GM18867 (cell line): ENCODE measurements at regions not wholly inside any gene's neighbourhood (a gene's known extent, or its start where the extent isn't known, plus 50 kb on each side); places are given as distances from the start of the nearest gene placed in this dataset.

Experiments
- ATAC-seq: cut with Tn5 transposase; IDR thresholded peaks from one replicate; pipeline ENCODE4 v1.9.1; 2021; ENCODE audit warnings: mild to moderate bottlenecking, moderate library complexity; ENCODE audit not compliant: unreplicated experiment

GRCh38 chr10:130230036-130230435 is 93.8 kb downstream of the GLRX3 start:
- no peak for ATAC-seq

GRCh38 chr10:130230611-130231010 is 94.4 kb downstream of the GLRX3 start:
- ATAC-seq, result no peak

GRCh38 chr10:130231251-130231741 is 95.1 kb downstream of the GLRX3 start:
- ATAC-seq, result no peak

- ATAC-seq, result no peak
These were observed 96.2 kb downstream of the GLRX3 start for GRCh38 chr10:130232166-130233034.

- ATAC-seq, result no peak
These were observed 96.8 kb downstream of the GLRX3 start for GRCh38 chr10:130233035-130233360.

- no peak for ATAC-seq
These were observed 97.2 kb downstream of the GLRX3 start for GRCh38 chr10:130233426-130233825.

- no peak for ATAC-seq
These were observed 98.2 kb downstream of the GLRX3 start for GRCh38 chr10:130234171-130234965.

GRCh38 chr10:130236711-130237110 is 100.5 kb downstream of the GLRX3 start:
- no peak for ATAC-seq

- no peak for ATAC-seq
These were observed 104.2 kb downstream of the GLRX3 start for GRCh38 chr10:130240409-130240808.

GRCh38 chr10:130242513-130242912 is 106.3 kb downstream of the GLRX3 start:
- ATAC-seq, result no peak

- no peak for ATAC-seq
These were observed 106.8 kb downstream of the GLRX3 start for GRCh38 chr10:130243015-130243414.

GRCh38 chr10:130244031-130244927 is 108.1 kb downstream of the GLRX3 start:
- no peak for ATAC-seq

GRCh38 chr10:130244928-130245495 is 108.8 kb downstream of the GLRX3 start:
- ATAC-seq, result no peak

GRCh38 chr10:130246113-130246512 is 109.9 kb downstream of the GLRX3 start:
- ATAC-seq, result no peak

- no peak for ATAC-seq
These were observed 113.9 kb downstream of the GLRX3 start for GRCh38 chr10:130250127-130250526.

GRCh38 chr10:130251766-130252165 is 115.6 kb downstream of the GLRX3 start:
- no peak for ATAC-seq

GRCh38 chr10:130254243-130254642 is 118.1 kb downstream of the GLRX3 start:
- no peak for ATAC-seq

- ATAC-seq, result no peak
These were observed 118.5 kb downstream of the GLRX3 start for GRCh38 chr10:130254662-130255061.

- ATAC-seq, result no peak
These were observed 119.6 kb downstream of the GLRX3 start for GRCh38 chr10:130255777-130256176.

GRCh38 chr10:130257897-130258296 is 121.7 kb downstream of the GLRX3 start:
- no peak for ATAC-seq

- no peak for ATAC-seq
These were observed 123.2 kb downstream of the GLRX3 start for GRCh38 chr10:130259380-130259779.
